MCF 10A (cell line): ENCODE measurements at regions not wholly inside any gene's neighbourhood (a gene's known extent, or its start where the extent isn't known, plus 50 kb on each side); places are given as distances from the start of the nearest gene placed in this dataset.
"Not testable (repeated sequence)": the region's sequence is repeated elsewhere in the genome, so short reads cannot be mapped to it uniquely, and the experiment has no call there.

Experiments used
- BruUV-seq: library from RNA; stranded (reverse); fragments of 400-500 nt; replicated peaks from 2 replicates; lab custom pipeline; 2021; lab: Mats Ljungman, UMichigan
- CTCF ChIA-PET: fragments of 300-600 bp; sonication (Branson Sonifier 250); formaldehyde crosslinking; extraction: SDS; loops from one replicate; lab custom pipeline; 2021; ENCODE audit warnings: antibody characterized with exemption, inconsistent platforms; lab: Yijun Ruan, JAX
- POLR2A ChIA-PET: fragments of 300-600, 350-650 bp; sonication (Branson Sonifier 250); formaldehyde crosslinking; extraction: SDS; loops from one replicate; lab custom pipeline; 2020; ENCODE audit warnings: antibody characterized with exemption, inconsistent platforms; lab: Yijun Ruan, JAX
- DNase-seq: peaks from one replicate; pipeline ENCODE4 v3.0.0-alpha.2; 2018; ENCODE audit not compliant: unreplicated experiment
- H3K27ac Mint-ChIP-seq: one replicate; pipeline ENCODE4 v1.8.0; 2022; ENCODE audit warnings: mild to moderate bottlenecking, low read depth, mixed read lengths; ENCODE audit not compliant: unreplicated experiment
- H3K27me3 Mint-ChIP-seq: one replicate; pipeline ENCODE4 v1.8.0; 2022; ENCODE audit warnings: mixed read lengths; ENCODE audit not compliant: insufficient read depth, unreplicated experiment
- H3K36me3 Mint-ChIP-seq: one replicate; pipeline ENCODE4 v1.8.0; 2022; ENCODE audit warnings: mild to moderate bottlenecking, moderate library complexity, mixed read lengths; ENCODE audit not compliant: insufficient read depth, unreplicated experiment
- H3K4me1 Mint-ChIP-seq: one replicate; pipeline ENCODE4 v1.8.0; 2022; ENCODE audit warnings: mixed read lengths; ENCODE audit not compliant: insufficient read depth, unreplicated experiment
- H3K4me3 Mint-ChIP-seq: one replicate; pipeline ENCODE4 v1.8.0; 2022; ENCODE audit warnings: mild to moderate bottlenecking, moderate library complexity, mixed read lengths; ENCODE audit not compliant: unreplicated experiment
- H3K9me3 Mint-ChIP-seq: one replicate; pipeline ENCODE4 v1.8.0; 2022; ENCODE audit warnings: mixed read lengths; ENCODE audit not compliant: unreplicated experiment
- intact Hi-C: fragments of 100-400 bp; cut with micrococcal nuclease; formaldehyde crosslinking; loops from 2 replicates; pipeline ENCODE4 v1.14.1; 2022
- TF ChIP-seq, protein P1 (sequence below): fragments of 200-600 bp; IDR thresholded peaks from one replicate; pipeline ENCODE4 v1.8.0; 2022; ENCODE audit warnings: antibody characterized with exemption, mild to moderate bottlenecking; ENCODE audit not compliant: unreplicated experiment

DNA sequence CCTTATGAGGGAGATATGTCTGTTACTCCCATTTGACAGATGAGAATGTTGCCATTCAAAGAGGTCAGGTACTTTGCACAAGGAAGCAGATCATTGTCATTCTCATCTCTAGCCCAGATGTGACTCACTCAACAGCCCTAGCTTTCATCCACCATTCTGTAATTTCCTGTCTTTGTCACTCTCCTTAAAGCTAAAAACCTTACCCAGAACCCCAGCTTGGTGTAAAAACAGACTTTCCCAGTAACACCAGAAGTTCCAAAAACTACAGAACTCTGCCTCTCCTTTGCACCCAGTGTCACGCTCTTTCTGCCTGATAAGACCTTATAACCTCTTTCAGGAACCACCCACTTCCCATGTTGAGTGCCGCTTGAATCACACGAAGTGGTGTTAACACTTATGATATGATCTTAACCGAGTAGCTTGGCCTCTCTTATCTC is 89.1 kb upstream of the SP4 start:
- Mint-ChIP-seq H3K4me1 (no peaks in the 10 kb centered on the region), H3K36me3 (peaks cover 6% of the 10 kb centered on the region), H3K4me3 (no peak overlapping the region), H3K27ac (no peak overlapping the region), H3K27me3 (no peaks in the 10 kb centered on the region), H3K9me3 (no peaks in the 10 kb centered on the region)
- ChIA-PET POLR2A (interaction anchor here (0.9 kb wide), 1 partner anchor 56 kb away, joined by 4 read pairs; no protein-coding TSS in a partner anchor), CTCF (interaction anchor here (0.6 to 0.8 kb wide), 2 partner anchors 416 to 1557 kb away, joined by 3 to 4 read pairs; no protein-coding TSS in a partner anchor)
- no TSS peak for BruUV-seq
- TF ChIP-seq, protein P1, sequence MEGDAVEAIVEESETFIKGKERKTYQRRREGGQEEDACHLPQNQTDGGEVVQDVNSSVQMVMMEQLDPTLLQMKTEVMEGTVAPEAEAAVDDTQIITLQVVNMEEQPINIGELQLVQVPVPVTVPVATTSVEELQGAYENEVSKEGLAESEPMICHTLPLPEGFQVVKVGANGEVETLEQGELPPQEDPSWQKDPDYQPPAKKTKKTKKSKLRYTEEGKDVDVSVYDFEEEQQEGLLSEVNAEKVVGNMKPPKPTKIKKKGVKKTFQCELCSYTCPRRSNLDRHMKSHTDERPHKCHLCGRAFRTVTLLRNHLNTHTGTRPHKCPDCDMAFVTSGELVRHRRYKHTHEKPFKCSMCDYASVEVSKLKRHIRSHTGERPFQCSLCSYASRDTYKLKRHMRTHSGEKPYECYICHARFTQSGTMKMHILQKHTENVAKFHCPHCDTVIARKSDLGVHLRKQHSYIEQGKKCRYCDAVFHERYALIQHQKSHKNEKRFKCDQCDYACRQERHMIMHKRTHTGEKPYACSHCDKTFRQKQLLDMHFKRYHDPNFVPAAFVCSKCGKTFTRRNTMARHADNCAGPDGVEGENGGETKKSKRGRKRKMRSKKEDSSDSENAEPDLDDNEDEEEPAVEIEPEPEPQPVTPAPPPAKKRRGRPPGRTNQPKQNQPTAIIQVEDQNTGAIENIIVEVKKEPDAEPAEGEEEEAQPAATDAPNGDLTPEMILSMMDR = no peak
- DNase-seq = no peak
- intact Hi-C loops = no loop called here

DNA sequence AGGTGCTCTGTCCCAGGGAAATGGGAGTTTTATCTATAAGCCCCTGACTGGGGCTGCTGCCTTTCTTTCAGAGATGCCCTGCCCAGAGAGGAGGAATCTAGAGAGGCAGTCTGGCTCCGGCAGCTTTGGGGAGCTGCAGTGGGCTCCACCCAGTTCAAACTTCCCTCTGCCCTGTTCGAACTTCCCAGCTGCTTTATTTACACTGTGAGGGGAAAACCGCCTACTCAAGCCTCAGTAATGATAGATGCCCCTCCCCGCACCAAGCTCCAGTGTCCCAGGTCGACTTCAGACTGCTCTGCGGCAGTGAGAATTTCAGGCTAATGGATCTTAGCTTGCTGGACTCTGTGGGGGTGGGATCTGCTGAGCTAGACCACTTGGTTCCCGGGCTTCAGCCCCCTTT is 83.0 kb upstream of the SP4 start:
- H3K27ac Mint-ChIP-seq, DNase-seq, H3K36me3 Mint-ChIP-seq, BruUV-seq, H3K27me3 Mint-ChIP-seq, H3K9me3 Mint-ChIP-seq, H3K4me1 Mint-ChIP-seq, POLR2A ChIA-PET, H3K4me3 Mint-ChIP-seq, intact Hi-C loops: not testable (repeated sequence)
- CTCF ChIA-PET = interaction anchor here (0.7 kb wide), 1 partner anchor 1876 kb away, joined by 3 read pairs; no protein-coding TSS in a partner anchor

DNA sequence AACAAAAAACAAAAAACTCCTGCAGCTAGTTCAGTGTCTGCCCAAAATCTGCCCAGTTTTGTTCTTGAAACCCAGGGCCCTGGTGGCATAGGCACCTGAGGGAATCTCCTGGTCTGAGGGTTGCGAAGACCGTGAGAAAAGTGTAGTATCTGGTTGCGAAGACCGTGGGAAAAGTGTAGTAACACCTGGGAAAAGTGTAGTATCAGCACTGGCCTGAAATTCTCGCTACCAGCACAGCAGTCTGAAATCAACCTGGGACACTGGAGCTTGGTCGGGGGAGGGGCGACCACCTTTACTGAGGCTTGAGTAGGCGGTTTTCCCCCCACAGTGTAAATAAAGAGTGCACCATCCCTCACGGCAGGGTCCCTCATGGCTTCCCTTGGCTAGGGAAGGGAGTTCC is 82.5 kb upstream of the SP4 start:
- no peak overlapping the region for H3K27ac Mint-ChIP-seq
- no TSS peak for BruUV-seq
- no peak overlapping the region for H3K4me3 Mint-ChIP-seq

DNA sequence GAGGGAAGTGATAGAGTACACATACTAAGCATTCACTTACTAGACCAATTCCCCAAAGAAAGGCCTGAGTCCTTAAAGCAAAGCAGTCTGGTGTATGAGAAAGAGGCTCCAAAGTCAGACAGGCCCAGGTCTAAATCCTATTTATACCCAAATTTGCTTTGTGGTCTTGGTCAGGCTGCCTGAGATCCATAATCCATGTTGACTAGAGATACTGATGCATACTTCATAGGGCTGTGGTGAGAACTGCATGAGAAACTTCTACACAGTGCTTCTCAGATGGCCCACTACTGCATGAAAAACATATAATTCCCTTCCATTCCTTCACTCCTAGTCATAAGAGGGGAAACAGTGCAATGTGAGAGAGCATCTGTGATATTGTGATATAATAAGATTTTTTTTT is 81.6 kb upstream of the SP4 start:
- no peak for DNase-seq
- Mint-ChIP-seq H3K4me1 (no peaks in the 10 kb centered on the region), H3K27me3 (no peaks in the 10 kb centered on the region), H3K9me3 (no peaks in the 10 kb centered on the region), H3K36me3 (no peaks in the 10 kb centered on the region), H3K4me3 (no peak overlapping the region), H3K27ac (no peak overlapping the region)
- BruUV-seq = no TSS peak
- intact Hi-C loops = no loop called here
- TF ChIP-seq, protein P1 = no peak
- CTCF ChIA-PET = interaction anchor here (1.0 kb wide), 1 partner anchor 25 kb away, joined by 3 read pairs; no protein-coding TSS in a partner anchor
- POLR2A ChIA-PET = no interaction called here

More for the DNA sequence above, 82.5 kb upstream of the SP4 start:
- ChIA-PET CTCF (interaction anchor here (0.7 kb wide), 1 partner anchor 8 kb away, joined by 3 read pairs; no protein-coding TSS in a partner anchor), POLR2A (no interaction called here)
- intact Hi-C loops = no loop called here
- H3K9me3 Mint-ChIP-seq = no peaks in the 10 kb centered on the region
- TF ChIP-seq, protein P1 = no peak
- no peaks in the 10 kb centered on the region for H3K27me3 Mint-ChIP-seq
- H3K36me3 Mint-ChIP-seq = no peaks in the 10 kb centered on the region
- DNase-seq = no peak
- no peaks in the 10 kb centered on the region for H3K4me1 Mint-ChIP-seq
